T-helper 1 cell treated with Interleukin-12 subunit alpha and Interleukin-12 subunit beta and Interleukin-4 antibody, amounts not matched to agents 30 μg/mL and 1 μg/mL, for 36 hours (primary cell): ENCODE measurements at regions not wholly inside any gene's neighbourhood (a gene's known extent, or its start where the extent isn't known, plus 50 kb on each side); places are given as distances from the start of the nearest gene placed in this dataset.
"Not testable (repeated sequence)": the region's sequence is repeated elsewhere in the genome, so short reads cannot be mapped to it uniquely, and the experiment has no call there.

Source experiments
- H3K27ac Mint-ChIP-seq: one replicate; pipeline ENCODE4 v1.8.0; 2021; ENCODE audit warnings: mild to moderate bottlenecking, mixed read lengths
- H3K27me3 Mint-ChIP-seq: one replicate; pipeline ENCODE4 v1.8.0; 2021; ENCODE audit warnings: low read depth, mixed read lengths
- H3K36me3 Mint-ChIP-seq: one replicate; pipeline ENCODE4 v1.8.0; 2021; ENCODE audit warnings: low read depth, mixed read lengths
- H3K4me1 Mint-ChIP-seq: one replicate; pipeline ENCODE4 v1.8.0; 2021; ENCODE audit warnings: low read depth, mixed read lengths
- H3K4me3 Mint-ChIP-seq: one replicate; pipeline ENCODE4 v1.8.0; 2021; ENCODE audit warnings: mild to moderate bottlenecking, moderate library complexity, mixed read lengths
- H3K9me3 Mint-ChIP-seq: one replicate; pipeline ENCODE4 v1.8.0; 2021; ENCODE audit warnings: mixed read lengths

DNA sequence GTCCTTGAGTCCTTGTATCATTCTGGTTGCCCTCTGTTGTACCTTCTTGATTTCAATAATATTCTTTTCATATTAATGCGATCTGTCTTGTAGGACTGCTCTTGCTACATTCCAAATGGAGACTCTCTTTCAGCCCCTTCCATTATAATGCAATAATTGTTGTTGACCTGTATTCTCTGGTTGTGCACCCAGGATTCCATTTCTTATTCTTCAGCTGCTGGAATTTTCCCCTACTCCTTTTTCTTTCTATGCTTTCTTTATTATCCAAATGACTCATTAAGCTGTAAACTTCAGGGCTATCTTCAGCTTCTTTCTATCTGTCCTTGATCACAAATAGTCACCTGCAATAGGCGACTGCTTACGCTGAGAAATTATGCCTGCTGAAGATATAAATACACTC, 321.5 kb downstream of the SATB1 start:
- Mint-ChIP-seq H3K4me3 (no peak overlapping the region), H3K36me3 (no peaks in the 10 kb centered on the region), H3K9me3 (peaks cover 4% of the 10 kb centered on the region), H3K27me3 (peaks cover 4% of the 10 kb centered on the region), H3K4me1 (no peaks in the 10 kb centered on the region), H3K27ac (no peak overlapping the region)

DNA sequence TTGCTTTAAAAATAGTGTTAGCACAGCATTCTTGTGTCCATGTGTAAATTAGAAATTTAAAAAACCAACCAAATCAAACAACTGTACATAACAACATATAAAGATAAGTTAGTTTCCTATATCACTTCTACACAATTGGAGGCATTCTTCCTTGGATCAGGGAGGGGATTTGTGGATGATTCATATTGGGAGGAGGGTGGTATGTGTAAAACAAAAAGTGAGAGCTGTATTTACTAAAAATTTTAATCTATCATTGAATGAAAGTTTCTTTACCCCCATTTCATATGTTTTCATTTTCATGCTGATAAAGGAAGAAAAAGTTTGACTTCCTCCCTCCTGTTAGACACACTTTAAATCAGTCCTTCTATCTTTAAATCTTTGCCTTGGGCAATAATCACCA, 325.0 kb downstream of the SATB1 start:
- H3K27me3 Mint-ChIP-seq, result no peaks in the 10 kb centered on the region
- no peak overlapping the region for H3K27ac Mint-ChIP-seq
- no peak overlapping the region for H3K4me3 Mint-ChIP-seq
- no peaks in the 10 kb centered on the region for H3K36me3 Mint-ChIP-seq
- H3K9me3 Mint-ChIP-seq, result peaks cover 12% of the 10 kb centered on the region
- no peaks in the 10 kb centered on the region for H3K4me1 Mint-ChIP-seq

DNA sequence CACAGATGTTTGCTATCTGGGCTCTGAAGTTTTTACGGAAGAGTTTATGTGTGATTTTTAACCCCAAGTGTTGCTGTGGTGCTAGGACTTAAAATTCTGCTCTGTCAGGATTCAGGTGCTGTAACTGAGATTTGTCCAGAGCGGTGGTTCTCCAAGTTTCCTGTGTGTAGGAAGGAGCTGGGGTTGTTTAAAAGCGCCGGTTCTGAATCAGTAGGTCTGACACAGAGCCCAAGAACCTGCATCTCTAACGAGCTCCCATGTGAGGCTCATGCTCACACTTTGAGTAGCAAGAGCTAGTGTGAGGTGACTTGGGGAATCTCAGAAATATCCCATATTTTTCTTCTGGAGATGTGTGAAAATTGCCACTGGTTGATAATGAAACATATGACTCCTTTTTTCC, 325.5 kb downstream of the SATB1 start:
- Mint-ChIP-seq H3K36me3 (no peaks in the 10 kb centered on the region), H3K27ac (no peak overlapping the region), H3K27me3 (no peaks in the 10 kb centered on the region)

DNA sequence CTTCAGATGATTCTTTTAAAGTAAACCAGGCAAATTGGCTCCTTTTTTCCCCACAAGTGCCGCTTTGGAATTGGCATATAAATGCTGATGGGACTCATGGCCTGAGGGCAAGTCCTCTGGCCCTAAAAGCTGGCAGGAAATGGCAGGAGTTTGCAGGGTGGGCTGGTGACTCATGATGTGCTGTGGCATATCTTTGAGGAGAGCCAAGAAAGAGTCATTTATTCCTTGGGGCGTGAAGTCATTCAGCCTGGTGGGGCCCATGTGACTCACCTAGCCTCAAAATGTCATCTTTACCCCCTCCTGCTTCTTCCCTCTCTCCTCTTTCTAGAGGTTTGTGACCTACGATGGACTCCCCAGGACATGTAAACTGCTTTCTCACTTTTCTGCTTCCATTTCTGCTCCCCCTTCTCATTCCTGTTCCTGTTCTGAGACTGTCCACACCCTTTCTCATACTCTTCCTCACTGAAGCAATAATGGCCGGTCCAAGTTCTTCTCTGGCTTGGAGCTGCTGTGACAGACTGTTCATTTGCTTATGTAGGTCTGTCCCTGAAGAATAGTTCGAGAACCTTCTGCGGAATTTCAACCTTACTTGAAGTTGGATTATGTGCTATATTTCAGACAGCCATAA, 326.1 kb downstream of the SATB1 start:
- no peak overlapping the region for H3K27ac Mint-ChIP-seq

More for the DNA sequence above, 325.5 kb downstream of the SATB1 start:
- H3K4me1 Mint-ChIP-seq, result no peaks in the 10 kb centered on the region
- no peak overlapping the region for H3K4me3 Mint-ChIP-seq
- H3K9me3 Mint-ChIP-seq, result peaks cover 12% of the 10 kb centered on the region

DNA sequence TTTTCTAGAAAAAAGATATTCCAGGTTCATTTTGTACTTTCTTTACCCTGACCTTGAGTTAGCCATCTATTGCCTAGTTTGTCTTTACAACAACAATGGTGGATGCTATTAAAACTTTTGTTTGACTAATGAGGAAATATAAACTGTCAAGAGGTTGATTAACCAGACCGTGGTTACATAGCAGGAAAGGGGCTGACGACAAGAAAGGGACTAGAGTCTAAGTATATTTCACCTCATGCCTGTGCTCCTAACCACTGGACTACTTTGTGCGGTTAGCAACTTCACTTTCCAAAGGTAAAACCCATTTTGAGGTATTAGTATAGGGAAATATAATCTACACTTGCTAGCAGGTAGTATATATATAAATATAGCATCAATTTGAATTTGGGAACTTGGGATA, 327.1 kb downstream of the SATB1 start:
- no peaks in the 10 kb centered on the region for H3K27me3 Mint-ChIP-seq
- H3K27ac Mint-ChIP-seq, result no peak overlapping the region
- H3K9me3 Mint-ChIP-seq, result peaks cover 12% of the 10 kb centered on the region

More for the DNA sequence above, 326.1 kb downstream of the SATB1 start:
- Mint-ChIP-seq H3K4me1 (no peaks in the 10 kb centered on the region), H3K27me3 (no peaks in the 10 kb centered on the region), H3K36me3 (no peaks in the 10 kb centered on the region), H3K4me3 (no peak overlapping the region), H3K9me3 (peaks cover 12% of the 10 kb centered on the region)

DNA sequence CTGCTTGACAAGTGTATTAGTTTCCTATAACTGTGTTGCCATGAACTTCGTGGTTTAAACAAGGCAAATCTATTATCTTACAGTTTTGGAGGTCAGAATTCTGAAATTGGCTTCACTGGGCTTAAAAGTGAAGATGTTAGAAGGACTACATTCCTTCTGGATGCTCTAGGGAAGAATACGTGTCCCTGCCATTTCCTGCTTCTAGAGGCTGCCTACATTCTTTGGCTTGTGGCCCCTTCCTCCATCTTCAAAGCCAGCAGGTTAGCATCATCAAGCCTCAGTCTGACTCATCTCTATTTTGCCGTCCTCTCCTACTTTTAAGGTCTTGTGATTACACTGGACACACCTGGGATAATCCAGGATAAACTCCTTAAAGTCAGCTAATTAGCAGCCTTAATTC, 327.7 kb downstream of the SATB1 start:
- peaks cover 12% of the 10 kb centered on the region for H3K9me3 Mint-ChIP-seq
- H3K27ac Mint-ChIP-seq, result no peak overlapping the region
- no peaks in the 10 kb centered on the region for H3K27me3 Mint-ChIP-seq

More for the DNA sequence above, 327.1 kb downstream of the SATB1 start:
- H3K36me3 Mint-ChIP-seq, result no peaks in the 10 kb centered on the region
- no peak overlapping the region for H3K4me3 Mint-ChIP-seq
- no peaks in the 10 kb centered on the region for H3K4me1 Mint-ChIP-seq

DNA sequence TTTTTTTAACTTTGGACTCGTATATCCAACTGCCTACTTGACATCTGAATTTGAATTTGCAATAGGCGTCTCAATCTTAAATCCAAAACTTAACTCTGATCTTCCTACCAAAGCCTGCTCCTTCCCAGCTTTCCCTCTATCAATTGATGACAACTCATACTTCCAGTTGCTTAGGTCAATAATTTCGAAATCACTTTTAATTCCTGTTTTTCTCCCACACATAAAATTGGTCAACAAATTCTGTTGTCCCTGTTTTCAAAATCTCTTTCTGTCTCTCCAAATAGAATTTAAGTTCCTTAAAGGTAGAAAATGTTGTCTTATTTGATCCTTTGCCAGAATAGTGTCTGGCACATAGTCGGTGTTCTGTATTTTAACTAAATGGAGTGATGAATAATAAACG, 332.4 kb downstream of the SATB1 start:
- H3K4me1 Mint-ChIP-seq, result peaks cover 4% of the 10 kb centered on the region
- no peak overlapping the region for H3K4me3 Mint-ChIP-seq
- H3K27ac Mint-ChIP-seq, result no peak overlapping the region
- H3K9me3 Mint-ChIP-seq, result peaks cover 10% of the 10 kb centered on the region
- no peaks in the 10 kb centered on the region for H3K27me3 Mint-ChIP-seq
- H3K36me3 Mint-ChIP-seq, result no peaks in the 10 kb centered on the region

More for the DNA sequence above, 327.7 kb downstream of the SATB1 start:
- Mint-ChIP-seq H3K4me3 (no peak overlapping the region), H3K36me3 (no peaks in the 10 kb centered on the region), H3K4me1 (no peaks in the 10 kb centered on the region)

DNA sequence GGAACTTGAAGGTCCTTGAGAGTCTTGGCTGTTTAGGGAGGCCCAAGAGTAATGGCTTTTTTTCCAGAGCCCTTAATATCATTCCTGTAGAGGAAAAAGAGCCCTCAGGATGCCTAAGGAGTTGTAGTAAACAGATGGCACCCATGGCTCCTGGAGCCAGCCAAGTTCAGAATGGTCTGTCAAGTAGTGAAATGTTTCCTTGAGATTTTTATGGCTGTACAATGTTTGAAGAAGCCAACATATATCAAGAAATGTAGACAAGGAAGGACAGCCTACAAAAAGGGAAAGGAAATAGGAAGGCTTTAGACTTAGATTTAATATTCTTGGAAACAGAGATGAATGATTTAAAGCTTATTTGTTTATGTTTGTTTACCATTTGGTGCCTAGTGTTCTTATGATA, 334.8 kb downstream of the SATB1 start:
- no peaks in the 10 kb centered on the region for H3K9me3 Mint-ChIP-seq
- no peaks in the 10 kb centered on the region for H3K36me3 Mint-ChIP-seq
- H3K27ac Mint-ChIP-seq, result no peak overlapping the region
- H3K4me1 Mint-ChIP-seq, result peaks cover 5% of the 10 kb centered on the region
- peaks cover 7% of the 10 kb centered on the region for H3K27me3 Mint-ChIP-seq
- no peak overlapping the region for H3K4me3 Mint-ChIP-seq

DNA sequence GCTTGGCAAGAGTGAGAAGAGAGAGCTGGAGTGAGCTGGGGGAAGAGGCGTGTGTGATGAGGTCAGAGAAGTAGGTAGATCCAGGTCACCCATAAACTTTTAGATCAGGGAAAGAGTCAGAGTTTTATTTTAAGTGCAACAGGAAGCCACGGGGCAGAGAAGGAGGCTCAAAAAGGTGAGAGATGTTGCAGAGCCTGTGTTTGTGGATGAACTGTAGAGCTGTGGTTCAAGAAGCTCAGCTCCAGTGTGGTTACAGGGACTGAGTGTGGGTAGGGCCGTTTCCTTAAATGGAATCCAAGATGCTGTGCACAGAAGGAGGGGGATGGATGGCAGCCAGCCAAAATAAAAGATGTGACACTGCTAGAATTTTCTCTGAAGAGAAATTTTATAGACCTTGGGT, 337.2 kb downstream of the SATB1 start:
- Mint-ChIP-seq H3K27me3 (peaks cover 10% of the 10 kb centered on the region), H3K4me1 (peaks cover 5% of the 10 kb centered on the region), H3K9me3 (no peaks in the 10 kb centered on the region), H3K4me3 (no peak overlapping the region), H3K36me3 (no peaks in the 10 kb centered on the region), H3K27ac (peak overlapping the region; percentile 0)

DNA sequence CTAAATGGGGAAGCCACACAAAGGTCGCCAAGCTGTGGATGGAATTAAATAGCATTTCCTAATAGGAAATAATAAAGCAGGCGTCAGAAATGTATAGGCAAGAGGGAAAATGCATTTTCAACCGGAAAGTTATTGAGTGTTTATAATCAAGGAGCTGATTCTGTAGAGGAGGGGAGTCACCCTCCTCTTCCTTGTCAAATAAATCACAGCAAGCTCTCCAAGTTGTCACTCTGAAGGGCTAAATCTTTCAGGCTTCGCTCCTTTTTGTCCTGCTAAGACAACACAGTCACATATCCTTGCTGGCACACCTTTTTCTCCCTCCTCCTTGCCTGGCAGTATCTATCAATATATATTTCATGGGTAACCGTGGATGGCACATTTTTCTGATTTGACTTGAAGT, 338.4 kb downstream of the SATB1 start:
- no peak overlapping the region for H3K27ac Mint-ChIP-seq
- H3K27me3 Mint-ChIP-seq, result peaks cover 10% of the 10 kb centered on the region
- H3K9me3 Mint-ChIP-seq, result no peaks in the 10 kb centered on the region
- H3K4me1 Mint-ChIP-seq, result peaks cover 5% of the 10 kb centered on the region
- no peak overlapping the region for H3K4me3 Mint-ChIP-seq
- no peaks in the 10 kb centered on the region for H3K36me3 Mint-ChIP-seq

DNA sequence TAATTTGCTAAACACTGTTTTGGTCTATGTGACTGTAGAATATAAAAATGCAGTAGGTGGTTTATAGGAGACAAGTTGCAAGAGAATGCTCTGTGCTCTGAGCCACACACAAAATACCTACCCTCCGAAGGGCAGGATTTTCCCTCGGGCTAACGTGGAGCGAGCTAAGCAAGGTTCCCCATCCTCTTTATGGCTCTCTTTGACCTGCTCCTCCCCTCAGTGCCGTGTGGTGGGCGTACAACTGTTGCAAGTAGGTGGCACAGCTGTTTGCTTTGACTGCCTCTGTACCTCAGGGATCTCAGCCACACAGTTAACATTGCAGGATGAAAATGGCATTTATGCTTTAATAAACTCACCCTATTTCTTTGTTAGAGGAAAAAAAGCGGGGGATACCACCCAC, 339.1 kb downstream of the SATB1 start:
- Mint-ChIP-seq H3K27me3 (peaks cover 10% of the 10 kb centered on the region), H3K4me3 (no peak overlapping the region), H3K9me3 (no peaks in the 10 kb centered on the region), H3K36me3 (no peaks in the 10 kb centered on the region), H3K4me1 (peaks cover 5% of the 10 kb centered on the region), H3K27ac (no peak overlapping the region)

DNA sequence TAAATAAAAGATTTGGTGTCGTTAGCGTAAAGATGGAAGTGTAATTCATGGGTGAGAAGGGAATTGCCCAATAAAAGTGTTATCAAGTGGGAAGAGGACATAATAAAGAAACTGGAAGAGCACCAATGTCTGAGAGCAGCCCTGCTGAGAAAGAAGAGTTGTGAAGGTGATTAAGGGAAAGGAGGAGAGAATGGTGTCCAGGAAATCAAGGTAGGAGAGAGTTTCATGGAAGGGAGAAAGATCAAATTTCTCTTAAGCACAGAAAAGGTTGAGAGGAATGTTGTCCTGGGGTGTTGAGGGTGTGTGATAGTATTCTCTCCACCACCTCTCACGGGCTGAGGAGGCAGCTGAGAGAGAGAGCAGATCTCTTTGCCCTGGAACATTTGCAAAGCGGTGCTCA, 339.7 kb downstream of the SATB1 start:
- Mint-ChIP-seq H3K4me1 (peaks cover 5% of the 10 kb centered on the region), H3K9me3 (no peaks in the 10 kb centered on the region), H3K27me3 (peaks cover 10% of the 10 kb centered on the region), H3K27ac (no peak overlapping the region), H3K4me3 (no peak overlapping the region), H3K36me3 (no peaks in the 10 kb centered on the region)

DNA sequence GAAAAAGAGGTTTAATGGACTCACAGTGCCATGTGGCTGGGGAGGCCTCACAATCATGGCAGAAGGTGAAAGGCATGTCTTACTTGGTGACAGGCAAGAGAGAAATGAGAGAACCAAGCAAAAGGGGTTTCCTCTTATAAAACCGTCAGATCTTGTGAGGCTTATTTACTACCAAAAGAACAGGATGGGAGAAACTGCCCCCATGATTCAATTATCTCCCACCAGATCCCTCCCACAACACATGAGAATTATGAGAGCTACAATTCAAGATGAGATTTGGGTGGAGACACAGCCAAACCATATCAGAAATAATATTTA, 340.8 kb upstream of the TBC1D5 start:
- H3K4me3 Mint-ChIP-seq, H3K36me3 Mint-ChIP-seq, H3K9me3 Mint-ChIP-seq, H3K4me1 Mint-ChIP-seq, H3K27ac Mint-ChIP-seq, H3K27me3 Mint-ChIP-seq: not testable (repeated sequence)

DNA sequence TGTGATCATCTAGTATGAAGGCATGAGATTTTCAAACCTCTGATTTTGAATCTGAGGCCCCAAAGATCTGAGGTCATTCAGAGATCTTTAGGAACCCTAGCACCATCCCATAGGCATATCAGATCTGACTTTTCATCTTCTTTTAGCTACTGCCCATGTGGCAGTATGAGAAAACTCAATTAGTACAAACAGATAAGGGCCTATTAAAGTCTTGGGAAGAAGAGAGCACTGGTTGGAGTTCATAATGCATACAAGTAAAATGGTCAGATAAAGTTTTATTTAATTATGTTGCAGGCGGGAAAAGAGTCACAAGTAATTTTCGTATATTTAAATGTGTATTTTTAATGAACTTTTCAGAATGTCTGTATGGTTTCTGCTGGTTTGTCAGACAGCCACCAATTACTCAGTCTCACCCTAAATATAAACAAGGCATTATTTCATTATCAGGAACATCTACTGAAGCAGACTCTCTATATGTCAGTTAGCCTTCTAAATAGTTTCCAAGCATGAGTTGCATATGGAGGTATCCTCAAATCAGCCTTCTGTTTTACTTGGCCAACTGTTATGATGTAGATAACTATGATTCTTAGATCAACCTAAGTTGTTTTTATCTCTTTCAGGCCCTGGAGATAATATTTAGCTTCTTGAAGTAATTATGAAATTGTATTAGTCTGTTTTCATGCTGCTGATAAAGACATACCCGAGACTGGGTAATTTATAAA, 340.3 kb upstream of the TBC1D5 start:
- Mint-ChIP-seq H3K9me3 (no peaks in the 10 kb centered on the region), H3K4me3 (no peak overlapping the region), H3K27ac (no peak overlapping the region)

DNA sequence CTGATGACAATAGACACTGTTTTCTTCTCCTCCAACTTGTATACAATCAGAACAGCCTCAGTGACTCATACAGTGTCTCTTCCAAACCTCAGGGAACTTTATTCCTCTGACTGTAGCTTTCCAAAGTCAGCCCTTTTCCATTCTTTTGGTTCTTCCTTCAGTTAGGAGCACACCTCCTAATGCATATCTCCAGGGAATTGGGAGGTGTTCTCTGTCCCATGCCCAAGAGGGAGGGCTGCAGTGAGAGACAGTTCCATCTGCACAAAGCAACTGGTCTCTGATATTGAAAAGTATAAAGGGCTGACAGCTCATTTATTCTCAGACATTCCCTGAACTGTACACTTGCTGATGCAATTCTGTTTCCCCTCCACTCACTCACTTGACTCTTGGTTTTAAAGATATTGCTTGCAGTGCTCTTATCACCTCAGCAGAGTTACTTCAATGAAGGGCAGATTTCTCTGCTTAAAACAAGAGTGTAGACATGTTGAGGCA, 337.8 kb upstream of the TBC1D5 start:
- peaks cover 2% of the 10 kb centered on the region for H3K27me3 Mint-ChIP-seq
- no peaks in the 10 kb centered on the region for H3K36me3 Mint-ChIP-seq
- no peaks in the 10 kb centered on the region for H3K4me1 Mint-ChIP-seq

More for the DNA sequence above, 340.3 kb upstream of the TBC1D5 start:
- peaks cover 10% of the 10 kb centered on the region for H3K27me3 Mint-ChIP-seq
- H3K4me1 Mint-ChIP-seq, result peaks cover 1% of the 10 kb centered on the region
- no peaks in the 10 kb centered on the region for H3K36me3 Mint-ChIP-seq

More for the DNA sequence above, 337.8 kb upstream of the TBC1D5 start:
- Mint-ChIP-seq H3K4me3 (no peak overlapping the region), H3K9me3 (no peaks in the 10 kb centered on the region), H3K27ac (no peak overlapping the region)
